HG03039 (cell line): ENCODE measurements at regions not wholly inside any gene's neighbourhood (a gene's known extent, or its start where the extent isn't known, plus 50 kb on each side); places are given as distances from the start of the nearest gene placed in this dataset.
"Not testable (repeated sequence)": the region's sequence is repeated elsewhere in the genome, so short reads cannot be mapped to it uniquely, and the experiment has no call there.

ENCODE experiments used
- ATAC-seq: cut with Tn5 transposase; IDR thresholded peaks from one replicate; pipeline ENCODE4 v1.9.1; 2021; ENCODE audit warnings: mild to moderate bottlenecking, moderate library complexity; ENCODE audit not compliant: unreplicated experiment

- ATAC-seq, result no peak
Observed at GRCh38 chr6:92667843-92668242, 751.5 kb downstream of the EPHA7 start.

DNA sequence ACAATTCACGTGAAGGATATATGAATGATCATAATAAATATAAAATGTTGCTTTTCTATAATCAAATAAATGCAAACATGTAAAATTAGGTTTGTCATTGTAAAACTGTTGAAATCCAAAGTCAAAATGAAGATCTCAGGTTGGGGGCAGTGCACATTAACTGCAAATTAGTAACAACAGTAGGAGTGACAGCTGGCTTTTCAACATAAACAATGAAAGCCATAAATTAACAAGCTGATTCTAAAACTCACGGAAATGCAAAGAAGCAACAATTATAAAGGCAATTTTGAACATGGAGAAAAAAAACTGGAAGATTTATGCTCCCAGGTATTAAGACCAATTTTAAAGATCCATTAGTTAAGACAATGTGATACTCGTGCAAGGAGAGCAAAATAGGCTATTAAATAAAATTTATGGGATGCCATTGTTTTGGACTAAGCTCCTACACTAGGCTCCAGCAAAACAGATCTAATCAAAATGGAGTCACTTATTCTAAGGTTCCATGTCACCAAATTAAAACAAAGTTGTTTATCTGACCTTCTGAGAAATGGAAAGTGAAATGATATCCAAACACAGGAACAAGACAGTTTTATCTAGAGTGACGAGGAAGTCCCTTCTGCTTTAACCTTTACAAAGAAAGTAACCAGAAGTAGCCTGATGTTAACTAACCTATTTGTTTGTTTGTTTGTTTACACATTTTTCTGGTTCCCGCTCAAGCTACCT is 770.8 kb downstream of the EPHA7 start:
- no peak for ATAC-seq

DNA sequence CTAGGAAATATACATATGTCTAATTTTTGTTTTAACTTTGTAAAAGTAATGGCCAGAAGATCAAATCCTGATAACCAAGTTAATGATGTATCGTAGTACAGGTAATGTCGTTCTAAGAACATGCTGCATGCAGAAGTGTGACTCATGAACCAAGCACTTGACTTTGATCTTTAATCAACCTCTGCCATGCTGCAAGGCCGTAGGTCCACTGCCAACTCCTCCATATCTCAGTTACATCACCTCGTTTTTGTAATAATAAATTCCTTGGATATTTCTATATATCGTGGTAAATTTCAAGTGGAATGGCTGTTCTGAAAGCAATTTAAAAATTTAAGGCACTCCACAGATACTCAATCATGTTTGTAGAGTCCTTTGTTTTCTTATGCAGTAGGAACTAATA is 771.7 kb downstream of the EPHA7 start:
- no peak for ATAC-seq

DNA sequence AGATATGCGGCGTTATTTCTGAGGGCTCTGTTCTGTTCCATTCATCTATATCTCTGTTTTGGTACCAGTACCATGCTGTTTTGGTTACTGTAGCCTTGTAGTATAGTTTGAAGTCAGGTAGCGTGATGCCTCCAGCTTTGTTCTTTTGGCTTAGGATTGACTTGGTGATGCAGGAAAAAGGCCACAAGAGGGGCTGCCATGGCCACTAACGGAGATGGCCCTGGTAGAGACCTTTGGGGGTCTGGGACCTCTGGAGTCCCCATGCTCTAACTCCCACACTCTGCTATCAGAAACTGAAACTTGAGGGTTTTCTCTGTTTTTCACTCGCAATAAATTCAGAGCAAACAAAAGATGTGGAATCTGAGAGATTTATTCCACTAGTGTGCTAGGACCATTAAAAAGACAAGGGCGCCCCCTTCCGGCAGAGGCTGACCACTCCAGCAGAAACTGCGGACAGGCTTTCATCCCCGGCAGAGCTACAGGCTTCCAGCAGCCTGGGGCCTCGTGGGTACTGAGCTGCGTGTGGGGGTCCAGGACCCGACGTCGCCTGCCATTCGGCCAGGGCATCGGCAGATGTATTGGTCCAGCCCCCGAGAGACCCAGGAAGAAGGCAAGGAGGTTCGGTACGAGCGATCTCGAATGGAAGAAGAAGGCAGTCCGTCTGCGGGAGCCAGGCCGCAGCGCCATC is 775.1 kb downstream of the EPHA7 start:
- ATAC-seq, result not testable (repeated sequence)

- no peak for ATAC-seq
Observed at GRCh38 chr6:92635553-92636153, 783.7 kb downstream of the EPHA7 start.

DNA sequence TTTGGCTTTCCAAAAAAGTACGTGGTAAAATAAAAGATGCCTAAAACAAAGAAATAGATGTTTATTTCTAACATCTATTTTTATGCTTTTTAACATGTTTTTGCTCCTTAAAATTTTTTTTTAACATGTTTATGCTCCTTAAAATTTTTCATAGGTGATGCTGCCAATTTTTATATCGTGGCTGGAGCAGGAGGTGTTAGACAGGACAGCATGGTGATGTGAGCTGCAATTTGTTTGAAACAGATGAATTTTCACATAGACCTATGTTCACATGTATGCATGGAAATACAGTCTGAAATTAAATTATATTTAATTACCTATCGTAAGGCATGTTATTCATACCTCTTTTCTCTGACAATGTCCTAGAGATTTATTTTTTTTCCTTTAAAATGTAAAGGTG is 784.8 kb downstream of the EPHA7 start:
- ATAC-seq, result no peak

GRCh38 chr6:92623431-92623830 is 795.9 kb downstream of the EPHA7 start:
- ATAC-seq, result no peak

DNA sequence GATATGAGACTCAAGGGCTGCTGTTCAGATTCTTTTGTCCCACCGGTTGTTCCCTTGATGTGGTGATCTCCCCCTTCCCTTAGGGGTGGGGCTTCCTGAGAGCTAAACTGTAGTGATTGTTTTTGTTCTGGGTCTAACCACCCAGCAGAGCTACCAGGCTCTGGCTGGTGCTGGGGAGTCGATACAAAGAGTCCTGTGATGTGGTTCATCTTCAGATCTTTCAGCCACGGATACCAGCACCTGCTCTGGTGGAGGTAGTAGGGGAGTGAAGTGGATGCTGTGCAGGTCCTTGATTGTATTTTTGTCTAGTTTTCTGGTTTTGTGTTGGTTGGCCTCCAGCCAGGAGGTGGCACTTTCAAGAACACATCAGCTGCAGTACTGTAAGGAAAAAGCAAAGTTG is 801.6 kb downstream of the EPHA7 start:
- ATAC-seq, result no peak

DNA sequence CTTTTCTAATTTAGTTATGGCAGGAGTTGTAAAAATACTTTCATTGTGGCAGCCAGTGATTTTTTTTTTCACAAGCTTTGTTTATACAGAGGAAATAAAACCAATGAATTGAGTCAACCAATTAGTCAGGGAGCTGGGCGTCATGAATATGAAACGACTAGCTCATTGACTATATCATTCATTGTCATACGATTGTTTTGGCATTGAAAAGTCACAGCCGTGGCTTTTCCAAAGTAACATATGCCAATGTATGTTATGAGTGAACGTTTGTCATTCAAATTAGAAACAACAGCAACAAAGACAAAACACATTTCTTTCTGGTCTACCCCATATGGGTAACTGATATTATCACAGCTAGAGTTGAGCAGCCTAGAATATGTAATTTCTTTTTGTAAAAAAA is 810.6 kb downstream of the EPHA7 start:
- no peak for ATAC-seq

DNA sequence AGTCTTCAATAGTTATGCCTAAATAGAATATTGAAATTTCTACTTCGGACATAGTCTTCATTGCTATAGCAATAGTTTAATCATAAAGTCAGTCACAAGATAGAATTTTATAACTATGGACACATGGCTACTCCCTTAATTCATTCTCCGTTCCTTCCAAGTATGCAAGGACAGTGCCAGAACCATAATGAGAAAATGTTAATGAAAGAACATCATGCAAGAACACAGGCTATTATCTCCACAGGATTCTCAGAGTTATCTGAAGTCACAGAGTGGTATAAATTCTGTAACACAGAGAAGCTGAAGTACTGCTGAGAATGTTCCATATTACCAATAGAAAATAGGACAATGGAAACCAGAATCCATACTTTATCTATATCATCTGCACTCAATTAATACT is 826.2 kb downstream of the EPHA7 start:
- ATAC-seq, result no peak

GRCh38 chr6:92589996-92590395 is 829.4 kb downstream of the EPHA7 start:
- ATAC-seq, result no peak

- no peak for ATAC-seq
Observed at GRCh38 chr6:92588148-92588547, 831.2 kb downstream of the EPHA7 start.

GRCh38 chr6:92587525-92587924 is 831.8 kb downstream of the EPHA7 start:
- no peak for ATAC-seq

DNA sequence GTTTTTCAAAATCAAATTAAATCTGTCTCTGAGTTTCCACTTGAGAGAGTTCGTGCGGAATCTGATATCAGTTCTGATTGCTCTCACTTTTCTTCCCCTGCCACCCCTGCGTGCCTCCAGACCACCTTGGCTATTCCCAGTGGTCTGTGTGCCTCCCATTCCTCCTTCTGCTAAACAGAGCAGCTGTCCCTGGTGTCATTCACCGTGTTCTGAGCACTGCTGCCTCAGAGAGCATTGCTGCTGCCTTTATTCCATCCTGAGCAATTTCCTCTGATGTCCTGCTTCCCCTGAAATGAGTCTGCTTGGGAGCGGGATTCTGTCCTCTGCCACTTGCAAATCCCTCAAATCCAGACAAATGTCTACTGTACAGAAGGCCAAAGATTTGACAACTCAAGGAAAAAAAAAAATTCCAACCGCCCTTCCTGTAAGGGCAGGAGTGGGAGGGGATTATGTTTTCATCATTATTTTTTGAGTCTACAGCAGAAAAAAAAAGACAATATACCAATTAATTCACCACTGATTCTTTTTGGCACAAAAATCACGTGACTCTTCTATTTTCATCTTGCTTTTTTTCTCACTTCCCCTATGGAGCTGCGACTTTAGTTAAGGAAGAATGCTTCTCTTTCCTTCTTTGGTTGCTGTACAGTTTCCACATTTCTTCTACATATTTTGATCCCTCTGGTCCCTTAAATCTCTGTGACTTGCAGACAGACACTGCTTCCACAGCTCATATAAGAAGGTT is 833.0 kb downstream of the EPHA7 start:
- ATAC-seq, result no peak

GRCh38 chr6:92582211-92582610 is 837.1 kb downstream of the EPHA7 start:
- no peak for ATAC-seq

- ATAC-seq, result no peak
Observed at GRCh38 chr6:92577077-92577719, 842.2 kb downstream of the EPHA7 start.

- ATAC-seq, result no peak
Observed at GRCh38 chr6:92568541-92568940, 850.8 kb downstream of the EPHA7 start.

- no peak for ATAC-seq
Observed at GRCh38 chr6:92566632-92567031, 852.7 kb downstream of the EPHA7 start.

DNA sequence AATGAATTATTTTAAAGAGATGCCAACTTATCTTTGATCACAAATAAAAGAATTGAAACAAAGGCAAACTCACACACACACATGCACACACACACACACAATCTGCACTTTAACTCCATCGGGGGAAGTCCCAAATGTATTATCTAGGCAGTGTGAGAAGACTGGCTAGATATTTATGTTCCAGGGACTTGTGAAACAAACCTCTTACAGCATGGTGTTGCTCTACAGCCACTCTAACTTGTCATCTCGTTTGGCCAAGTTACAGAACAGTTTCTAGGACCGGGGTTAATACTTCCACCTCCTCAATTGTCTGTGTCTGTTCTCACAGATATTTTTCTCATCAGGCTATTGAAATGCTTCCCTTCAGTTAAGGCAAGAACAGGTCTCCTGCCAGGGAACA is 855.0 kb downstream of the EPHA7 start:
- no peak for ATAC-seq

DNA sequence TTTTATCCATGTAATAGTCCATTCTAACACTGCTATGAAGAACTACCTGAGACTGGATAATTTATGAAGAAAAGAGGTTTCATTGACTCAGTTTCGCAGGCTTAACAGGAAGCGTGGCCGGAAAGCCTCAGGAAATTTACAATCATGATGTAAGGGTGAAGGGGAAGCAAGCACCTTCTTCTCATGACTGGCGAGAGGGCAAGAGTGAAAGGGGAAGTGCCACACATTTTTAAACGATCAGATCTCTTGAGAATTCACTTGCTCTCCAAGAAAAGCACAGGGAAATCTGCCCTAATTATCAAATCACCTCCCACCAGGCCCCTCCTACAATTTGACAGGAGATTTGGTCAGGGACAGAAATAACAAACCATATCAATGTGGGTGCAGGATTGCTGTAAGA is 859.7 kb downstream of the EPHA7 start:
- no peak for ATAC-seq

GRCh38 chr6:92559003-92559402 is 860.4 kb downstream of the EPHA7 start:
- no peak for ATAC-seq
